CD4-positive, alpha-beta T cell treated with Interleukin-4 for 4 hours (primary cell): ENCODE measurements at regions not wholly inside any gene's neighbourhood (a gene's known extent, or its start where the extent isn't known, plus 50 kb on each side); places are given as distances from the start of the nearest gene placed in this dataset.

Experiments used
- DNase-seq: peaks from one replicate; pipeline ENCODE4 v3.0.0-alpha.2; 2020

DNA sequence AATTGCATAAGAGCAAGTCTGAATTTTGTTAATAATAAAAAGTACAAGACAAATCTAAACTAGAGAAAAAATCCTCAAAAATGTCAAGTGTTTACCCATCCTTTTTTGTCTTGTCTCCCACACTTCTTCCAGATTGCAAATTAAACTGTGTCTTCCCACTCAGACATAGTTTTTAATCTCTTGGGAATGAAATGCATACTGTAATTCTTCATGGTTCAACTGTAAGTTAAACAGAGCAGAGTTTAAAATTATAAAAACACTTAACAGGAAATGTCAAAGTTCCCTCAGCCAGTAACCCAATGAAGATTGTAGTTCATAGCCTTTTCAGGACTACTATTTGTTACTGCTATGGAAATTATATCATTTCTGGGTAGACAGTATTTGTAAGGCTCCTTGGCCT is 171.8 kb downstream of the UBE2E3 start:
- no peak for DNase-seq

DNA sequence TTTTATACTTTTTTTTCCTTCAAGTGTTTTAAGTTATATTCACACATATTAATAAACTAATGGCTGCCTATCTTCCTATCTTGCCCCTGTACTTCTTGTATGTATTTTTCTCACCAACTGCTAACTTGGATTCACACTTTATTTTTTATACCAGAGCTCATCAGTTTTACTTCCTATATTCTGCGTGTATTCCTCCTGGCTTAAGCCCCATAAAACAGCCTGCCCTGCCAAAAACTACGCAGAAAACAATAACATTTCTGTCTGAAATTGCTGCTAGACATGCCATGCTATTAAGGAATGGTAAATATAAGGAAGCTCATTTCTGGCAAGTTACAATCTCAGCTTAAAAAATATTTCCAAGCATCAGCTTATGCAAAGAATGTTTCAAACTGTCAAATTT is 172.3 kb downstream of the UBE2E3 start:
- DNase-seq: no peak

DNA sequence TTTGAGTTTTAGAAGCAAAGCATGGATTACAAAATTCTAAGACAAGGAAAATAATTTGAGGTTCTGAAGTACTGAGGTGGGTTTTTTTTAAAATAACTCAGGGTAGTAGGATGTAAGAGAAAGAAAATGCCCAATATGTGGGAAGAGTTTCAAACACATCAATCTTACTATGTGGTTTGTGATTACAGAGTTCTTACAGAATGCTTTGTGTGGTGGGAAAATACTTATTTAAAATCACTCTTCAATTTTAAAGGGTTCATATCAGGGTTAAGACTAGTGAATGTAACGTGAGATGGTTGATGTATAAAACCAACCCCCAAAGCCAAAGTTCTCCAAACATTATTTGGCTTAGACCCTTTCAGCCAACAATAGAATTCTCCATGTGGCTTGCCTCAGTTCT is 173.5 kb downstream of the UBE2E3 start:
- no peak for DNase-seq

GRCh38 chr2:181157326-181157725 is 176.9 kb downstream of the UBE2E3 start:
- no peak for DNase-seq

DNA sequence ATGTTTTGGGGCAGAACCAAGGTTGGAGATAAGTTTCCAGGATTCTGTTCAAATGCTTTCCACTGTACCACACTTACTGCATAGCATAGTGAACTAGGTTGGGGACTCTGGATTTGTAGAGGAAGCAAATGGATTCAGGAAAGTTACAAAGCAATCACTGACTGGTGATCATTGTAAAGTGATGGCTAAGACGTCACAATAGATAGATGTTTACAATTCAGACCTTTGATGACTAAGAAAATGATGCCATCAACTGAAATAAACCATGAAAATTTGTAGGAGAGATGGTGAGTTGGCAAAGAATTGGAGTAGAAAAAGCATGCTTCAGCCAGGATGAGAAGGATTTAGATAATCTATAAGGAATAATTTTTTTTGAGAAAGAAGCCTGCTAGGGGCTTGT is 178.0 kb downstream of the UBE2E3 start:
- no peak for DNase-seq

- no peak for DNase-seq
These were observed 181.2 kb downstream of the UBE2E3 start for GRCh38 chr2:181161615-181162014.

DNA sequence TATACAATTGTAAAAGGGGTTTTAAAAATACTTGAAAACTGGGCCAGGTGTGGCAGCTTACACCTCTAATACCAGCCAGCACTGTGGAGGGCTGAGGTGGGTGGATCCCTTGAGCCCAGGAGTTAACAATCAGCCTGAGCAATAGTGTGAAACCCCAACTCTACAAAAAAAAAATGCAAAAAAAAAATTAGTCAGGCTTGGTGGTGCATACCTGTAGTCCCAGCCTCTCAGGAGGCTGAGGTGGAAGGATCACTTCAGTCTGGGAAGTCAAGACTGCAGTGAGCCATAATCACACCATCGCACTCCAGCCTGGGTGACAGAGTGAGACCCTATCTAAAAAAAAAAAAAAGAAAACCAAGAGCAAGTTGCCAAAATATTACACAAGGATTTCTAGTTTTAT is 182.7 kb downstream of the UBE2E3 start:
- peak; percentile 77 for DNase-seq

DNA sequence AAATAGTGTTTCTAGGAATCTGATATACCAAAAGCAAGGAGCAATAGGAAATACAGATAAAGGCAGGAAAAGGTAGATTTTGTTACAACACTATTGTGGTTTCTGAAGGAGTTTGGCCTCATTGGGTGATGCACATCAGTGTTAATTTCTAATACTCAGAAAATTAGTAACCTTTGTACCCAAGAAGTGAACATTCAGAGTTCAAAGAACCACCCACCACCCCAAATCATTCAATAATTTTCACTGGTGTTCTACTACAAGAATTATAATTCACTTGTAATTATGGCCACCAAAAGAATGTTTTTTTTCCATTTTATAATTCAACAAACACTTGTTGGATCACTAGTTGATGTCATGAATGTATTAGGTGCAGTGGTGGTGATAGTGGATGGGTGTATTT is 183.3 kb downstream of the UBE2E3 start:
- DNase-seq: no peak

- DNase-seq: no peak
These were observed 184.3 kb downstream of the UBE2E3 start for GRCh38 chr2:181164699-181165098.

DNA sequence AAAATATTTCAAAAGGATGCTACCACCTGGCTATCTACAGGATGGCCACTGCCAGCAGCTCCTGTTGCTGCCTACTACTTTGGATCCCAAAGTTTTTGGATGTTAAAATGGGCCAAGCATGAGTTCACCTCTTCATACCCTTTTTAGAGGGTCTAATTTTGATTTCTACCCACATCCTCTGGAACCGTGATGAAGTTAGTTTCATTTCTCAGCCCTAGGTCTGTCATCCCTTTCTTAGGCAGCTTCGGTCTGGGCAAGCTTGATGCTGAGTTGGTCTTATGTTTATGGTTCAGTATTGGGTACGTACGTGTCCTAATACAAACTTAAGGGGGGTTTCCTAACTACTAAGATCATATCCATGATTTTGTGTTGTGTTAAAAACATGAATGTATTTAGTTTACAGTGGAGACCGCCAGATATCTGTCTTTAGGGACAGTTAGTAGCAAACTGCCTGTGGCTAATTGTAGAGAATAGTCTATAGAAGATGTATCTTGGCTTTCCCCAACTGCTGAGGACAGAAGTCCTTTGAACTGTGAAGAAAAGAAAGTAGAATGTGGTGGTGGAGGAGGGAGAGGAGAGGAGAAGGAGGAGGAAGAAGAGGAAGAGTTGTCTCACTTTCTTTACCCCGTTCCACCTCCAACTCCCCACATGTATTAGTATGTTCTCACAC is 184.9 kb downstream of the UBE2E3 start:
- peak; percentile 71 for DNase-seq

GRCh38 chr2:181169503-181169902 is 189.1 kb downstream of the UBE2E3 start:
- DNase-seq: no peak

DNA sequence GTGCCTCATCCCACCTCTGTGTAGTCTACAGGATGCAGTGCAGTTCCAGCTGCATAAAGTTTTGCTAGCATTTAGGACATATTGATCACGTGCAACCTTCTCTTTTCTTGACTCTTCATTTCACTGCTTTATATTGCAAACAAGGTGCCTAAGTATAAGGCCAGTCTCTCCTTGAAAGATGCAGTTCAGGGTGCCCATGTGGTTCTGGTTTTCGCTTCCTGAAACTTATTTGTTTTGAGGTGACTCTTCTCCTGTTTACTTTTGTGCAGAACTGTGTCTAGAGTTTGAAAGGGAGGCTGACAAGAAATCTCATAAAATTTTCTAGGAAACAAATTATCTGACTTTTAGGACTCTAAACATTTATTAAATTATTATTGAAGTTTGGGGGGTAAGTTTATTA is 189.9 kb downstream of the UBE2E3 start:
- peak; percentile 61 for DNase-seq

- no peak for DNase-seq
These were observed 192.3 kb downstream of the UBE2E3 start for GRCh38 chr2:181172676-181173075.

DNA sequence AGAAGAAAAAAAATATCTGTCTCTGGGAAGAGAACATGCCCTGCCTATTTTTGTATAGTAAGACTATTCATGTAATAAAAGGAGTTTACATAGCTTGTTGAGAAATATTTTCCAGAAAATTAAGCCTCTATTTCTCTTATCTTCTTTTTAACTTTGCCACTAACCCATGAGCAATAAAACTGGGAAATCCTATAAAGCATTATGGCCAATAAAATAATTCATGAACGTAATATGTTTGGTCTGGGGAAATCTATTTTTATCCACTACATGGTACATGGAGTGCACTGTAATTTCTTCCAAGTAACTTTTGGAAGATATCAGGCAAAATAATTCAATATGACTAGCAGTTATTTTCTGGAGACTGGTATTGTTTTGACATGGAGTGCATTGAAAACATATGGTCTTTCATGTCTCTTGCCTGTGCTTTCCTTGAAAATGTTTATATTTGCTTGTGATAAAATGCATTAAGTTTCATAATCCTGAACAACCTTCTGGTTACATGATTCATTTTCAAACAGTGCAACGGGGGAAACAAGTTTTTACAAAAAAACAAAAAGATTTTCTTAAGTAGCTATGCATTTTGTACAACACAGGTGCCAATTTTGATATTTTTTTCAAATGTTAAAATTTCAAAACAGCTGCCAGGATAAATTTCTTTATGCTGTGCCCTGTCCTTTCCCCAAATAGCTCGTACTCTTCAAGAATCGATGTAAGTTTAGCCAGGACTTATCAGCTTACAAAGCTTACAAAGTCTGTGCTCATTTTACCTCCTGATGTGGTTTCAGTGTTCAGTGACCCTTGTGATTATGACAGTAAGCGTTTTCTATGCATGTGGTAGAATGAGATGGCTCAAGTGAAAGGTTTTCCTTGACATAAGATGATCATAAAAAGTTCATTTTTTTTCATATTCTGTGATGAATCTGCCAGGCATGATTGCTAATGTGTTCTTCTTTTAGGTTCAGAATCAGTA is 194.5 kb downstream of the UBE2E3 start:
- no peak for DNase-seq

GRCh38 chr2:181176540-181176939 is 196.1 kb downstream of the UBE2E3 start:
- no peak for DNase-seq

GRCh38 chr2:181177376-181177775 is 197.0 kb downstream of the UBE2E3 start:
- DNase-seq: no peak

DNA sequence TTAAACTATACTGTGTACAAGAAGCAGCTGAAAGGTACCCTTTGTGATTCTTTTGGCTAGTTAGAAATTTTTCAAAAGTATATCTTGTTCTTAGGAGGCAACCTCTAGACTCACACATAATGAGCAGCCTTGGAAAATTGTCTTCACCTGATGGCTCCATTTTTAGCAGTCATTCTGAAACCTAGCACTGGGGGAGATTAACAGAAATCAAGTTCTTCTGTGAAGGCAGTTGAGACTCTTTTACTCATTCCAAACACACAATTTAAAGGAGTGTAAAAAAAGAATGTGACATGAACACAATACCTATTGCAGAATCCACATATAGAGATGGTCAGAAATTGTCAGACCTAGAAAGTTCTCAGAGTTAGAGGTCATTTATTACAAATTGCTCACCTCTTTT is 197.7 kb downstream of the UBE2E3 start:
- DNase-seq: no peak

DNA sequence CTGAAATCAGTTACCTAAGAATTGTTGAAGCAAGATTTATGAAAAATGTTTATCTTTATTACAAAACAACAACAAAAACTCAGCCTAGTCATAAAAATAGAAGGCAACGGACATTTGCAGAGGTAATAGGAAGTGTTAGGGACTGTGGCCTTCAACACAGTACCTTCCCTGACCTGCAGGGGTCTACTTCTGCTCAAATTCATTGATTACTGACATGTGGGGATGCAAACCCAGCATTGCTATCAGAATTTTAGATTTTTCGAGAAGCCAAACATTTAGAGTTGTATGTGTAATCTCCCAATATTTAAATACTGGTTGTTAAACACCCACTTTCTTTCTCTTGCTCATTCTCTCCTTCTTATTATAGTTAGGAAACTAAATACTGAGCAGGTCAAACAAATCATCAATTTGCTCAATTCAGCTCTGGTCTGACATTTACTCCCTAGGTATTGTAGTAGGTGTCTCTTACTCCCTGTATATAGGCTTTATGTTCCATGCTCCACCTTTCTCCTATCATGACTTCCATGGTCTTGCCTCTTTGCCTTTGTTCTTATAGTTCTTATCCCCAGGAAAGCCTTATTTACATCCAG is 198.5 kb downstream of the UBE2E3 start:
- DNase-seq: peak; percentile 56

GRCh38 chr2:181183878-181184542 is 203.6 kb downstream of the UBE2E3 start:
- no peak for DNase-seq

DNA sequence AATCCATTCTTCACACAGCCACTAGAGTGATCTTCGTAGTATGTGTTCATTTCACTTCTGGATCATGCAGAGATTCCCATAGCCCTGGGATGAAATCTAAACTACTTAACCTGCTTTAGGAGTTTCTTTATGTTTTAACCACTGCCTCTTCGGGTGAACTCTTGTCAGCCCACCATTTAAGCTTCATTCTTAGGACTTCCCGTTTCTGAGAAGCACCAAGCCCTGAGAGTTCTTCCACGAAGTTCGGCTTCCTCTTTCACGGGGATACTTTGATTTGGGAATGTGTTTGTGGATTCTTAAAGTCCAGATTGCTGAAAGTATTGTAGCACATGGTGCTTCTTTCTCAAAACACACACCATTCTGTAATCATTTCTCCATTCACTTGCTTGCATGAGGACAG is 205.0 kb downstream of the UBE2E3 start:
- DNase-seq: no peak

DNA sequence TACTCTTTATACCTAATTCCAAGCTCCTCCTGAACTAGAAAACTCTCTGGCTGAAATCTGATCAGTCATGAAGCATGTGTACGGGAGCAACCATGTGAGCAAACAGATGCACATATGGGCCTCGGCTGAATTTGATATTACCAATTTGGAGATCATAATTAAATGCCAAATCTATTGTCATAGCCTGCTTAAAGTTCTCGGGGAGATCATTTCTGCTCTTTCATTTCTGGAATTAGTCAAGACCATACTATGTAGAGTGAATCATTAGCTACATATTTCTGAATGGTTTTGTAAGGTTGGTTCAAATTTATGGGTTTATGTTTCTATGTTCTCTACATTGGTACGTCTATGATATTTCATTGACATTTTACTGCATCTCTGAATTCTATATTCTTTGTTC is 205.5 kb downstream of the UBE2E3 start:
- DNase-seq: no peak

GRCh38 chr2:181188605-181189004 is 208.2 kb downstream of the UBE2E3 start:
- no peak for DNase-seq

- DNase-seq: no peak
These were observed 209.5 kb downstream of the UBE2E3 start for GRCh38 chr2:181189951-181190350.
